Left ventricle myocardium inferior (tissue), 1 donor: ENCODE measurements at regions not wholly inside any gene's neighbourhood (a gene's known extent, or its start where the extent isn't known, plus 50 kb on each side); places are given as distances from the start of the nearest gene placed in this dataset.

Experiments
- DNase-seq: peaks from one replicate; pipeline ENCODE4 v3.0.0-alpha.2; 2020
- H3K27ac ChIP-seq: fragments of 200-600 bp; replicated peaks from 2 replicates; pipeline ENCODE4 v1.8.0; 2021
- H3K27me3 ChIP-seq: fragments of 200-600 bp; 2 replicates; pipeline ENCODE4 v1.8.0; 2021; ENCODE audit warnings: low read depth
- H3K36me3 ChIP-seq: fragments of 200-600 bp; 2 replicates; pipeline ENCODE4 v1.8.0; 2021
- H3K4me1 ChIP-seq: fragments of 200-600 bp; 2 replicates; pipeline ENCODE4 v1.8.0; 2021
- H3K4me3 ChIP-seq: fragments of 200-600 bp; 2 replicates; pipeline ENCODE4 v1.8.0; 2021; ENCODE audit warnings: mild to moderate bottlenecking, moderate library complexity
- H3K9me3 ChIP-seq: fragments of 200-600 bp; replicated peaks from 2 replicates; pipeline ENCODE4 v1.8.0; 2021
- intact Hi-C: fragments of 100-400 bp; cut with micrococcal nuclease; formaldehyde crosslinking; loops from one replicate; pipeline ENCODE4 v1.11.0; 2022
- TF ChIP-seq, protein P1 (sequence below): fragments of 200-600 bp; IDR thresholded peaks from 2 replicates; pipeline ENCODE4 v1.8.0; 2021; ENCODE audit warnings: antibody characterized with exemption, mild to moderate bottlenecking, borderline replicate concordance
- donor health status: DM: no; HTN: yes; CAD: no; lungs with severe emphysema.

DNA sequence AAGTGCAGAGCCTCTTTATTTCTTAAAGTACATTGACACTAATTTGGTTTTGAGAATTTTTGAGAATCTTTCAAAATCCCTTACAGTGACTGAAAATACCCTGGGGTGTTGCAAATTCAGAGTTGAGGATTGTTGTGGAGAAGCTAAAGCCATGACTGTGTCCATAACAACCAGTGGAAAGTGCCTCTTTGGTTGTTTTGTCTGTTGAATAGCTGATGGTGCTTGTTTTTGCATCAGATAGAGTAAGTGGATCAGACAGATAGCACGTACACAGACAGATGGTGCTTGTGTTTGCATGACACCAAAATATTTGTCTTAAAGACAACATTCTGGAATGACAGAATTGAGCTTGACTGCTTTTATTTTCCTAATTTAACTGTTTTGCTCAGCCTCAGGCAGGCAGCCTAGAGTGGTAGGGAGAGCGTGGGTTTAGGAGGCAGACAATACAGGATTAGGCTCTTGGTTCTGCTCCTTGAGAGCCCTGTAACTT, 265.0 kb downstream of the IL20RB start:
- Histone ChIP-seq H3K27me3 (no peaks in the 10 kb centered on the region), H3K4me3 (no peak overlapping the region), H3K27ac (no peak overlapping the region), H3K36me3 (no peaks in the 10 kb centered on the region), H3K4me1 (no peaks in the 10 kb centered on the region), H3K9me3 (peaks cover 6% of the 10 kb centered on the region)
- DNase-seq: no peak
- intact Hi-C loops: no loop called here
- TF ChIP-seq, protein P1, sequence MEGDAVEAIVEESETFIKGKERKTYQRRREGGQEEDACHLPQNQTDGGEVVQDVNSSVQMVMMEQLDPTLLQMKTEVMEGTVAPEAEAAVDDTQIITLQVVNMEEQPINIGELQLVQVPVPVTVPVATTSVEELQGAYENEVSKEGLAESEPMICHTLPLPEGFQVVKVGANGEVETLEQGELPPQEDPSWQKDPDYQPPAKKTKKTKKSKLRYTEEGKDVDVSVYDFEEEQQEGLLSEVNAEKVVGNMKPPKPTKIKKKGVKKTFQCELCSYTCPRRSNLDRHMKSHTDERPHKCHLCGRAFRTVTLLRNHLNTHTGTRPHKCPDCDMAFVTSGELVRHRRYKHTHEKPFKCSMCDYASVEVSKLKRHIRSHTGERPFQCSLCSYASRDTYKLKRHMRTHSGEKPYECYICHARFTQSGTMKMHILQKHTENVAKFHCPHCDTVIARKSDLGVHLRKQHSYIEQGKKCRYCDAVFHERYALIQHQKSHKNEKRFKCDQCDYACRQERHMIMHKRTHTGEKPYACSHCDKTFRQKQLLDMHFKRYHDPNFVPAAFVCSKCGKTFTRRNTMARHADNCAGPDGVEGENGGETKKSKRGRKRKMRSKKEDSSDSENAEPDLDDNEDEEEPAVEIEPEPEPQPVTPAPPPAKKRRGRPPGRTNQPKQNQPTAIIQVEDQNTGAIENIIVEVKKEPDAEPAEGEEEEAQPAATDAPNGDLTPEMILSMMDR: no peak

GRCh38 chr3:137224464-137224863, 266.7 kb downstream of the IL20RB start:
- intact Hi-C loops: no loop called here

DNA sequence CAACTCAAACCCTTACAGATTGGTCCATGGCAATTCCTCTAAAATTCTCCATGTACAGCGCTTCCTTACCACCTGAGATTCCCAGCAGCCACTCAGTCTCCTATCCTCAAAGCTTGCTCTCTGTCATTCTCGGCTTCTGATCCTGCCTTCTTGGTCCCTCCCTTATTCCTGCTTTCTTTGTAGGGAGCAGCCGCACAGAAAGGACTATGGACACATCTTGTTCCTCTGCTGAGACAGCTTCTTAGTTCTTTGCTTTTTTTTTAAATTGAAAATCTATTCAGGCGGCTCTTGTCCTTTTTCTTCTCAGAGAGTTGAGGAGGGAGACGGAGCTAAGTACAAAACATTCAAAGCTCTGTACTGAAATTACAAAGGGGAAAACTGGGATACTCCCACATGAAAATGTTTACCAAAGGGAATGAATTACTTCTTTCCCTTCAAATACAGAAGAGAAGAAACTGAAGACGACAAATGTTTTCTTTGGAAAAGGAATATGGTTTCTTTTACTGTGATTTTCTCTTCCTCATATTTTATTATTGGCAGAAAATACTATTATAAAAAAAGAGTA, 285.1 kb downstream of the IL20RB start:
- TF ChIP-seq, protein P1: no peak
- DNase-seq: no peak
- Histone ChIP-seq H3K4me3 (no peak overlapping the region), H3K27ac (no peak overlapping the region), H3K27me3 (peaks cover 6% of the 10 kb centered on the region), H3K4me1 (no peaks in the 10 kb centered on the region), H3K36me3 (no peaks in the 10 kb centered on the region), H3K9me3 (no peaks in the 10 kb centered on the region)
- intact Hi-C loops: no loop called here

More at GRCh38 chr3:137224464-137224863, 266.7 kb downstream of the IL20RB start:
- H3K27ac ChIP-seq: no peak overlapping the region
- H3K4me3 ChIP-seq: no peak overlapping the region
- H3K36me3 ChIP-seq: no peaks in the 10 kb centered on the region
- peaks cover 6% of the 10 kb centered on the region for H3K9me3 ChIP-seq
- TF ChIP-seq, protein P1: no peak
- no peaks in the 10 kb centered on the region for H3K4me1 ChIP-seq
- no peak for DNase-seq
- peaks cover 7% of the 10 kb centered on the region for H3K27me3 ChIP-seq

DNA sequence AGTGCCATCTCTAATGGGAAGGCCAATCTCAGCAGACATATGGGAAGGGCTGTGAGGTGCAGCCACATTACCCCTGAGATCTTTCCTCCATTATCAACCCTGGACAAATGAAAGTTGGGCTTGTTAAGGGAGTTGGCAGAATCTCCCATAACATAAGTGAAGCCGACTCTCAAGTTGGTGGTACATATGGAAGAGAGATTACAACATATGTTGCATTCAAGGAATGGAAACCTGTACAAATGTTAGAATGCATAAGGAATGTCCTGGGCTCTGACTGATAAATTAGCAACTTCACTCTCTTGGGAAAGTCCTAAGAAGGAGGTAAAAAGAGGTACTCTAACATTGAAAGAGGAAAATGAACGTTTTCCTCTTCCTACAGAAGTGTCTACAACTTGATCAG, 288.7 kb downstream of the IL20RB start:
- Histone ChIP-seq H3K9me3 (peaks cover 16% of the 10 kb centered on the region), H3K27ac (no peak overlapping the region), H3K36me3 (no peaks in the 10 kb centered on the region), H3K4me3 (no peak overlapping the region), H3K4me1 (no peaks in the 10 kb centered on the region), H3K27me3 (peaks cover 6% of the 10 kb centered on the region)
- TF ChIP-seq, protein P1: no peak
- intact Hi-C loops: no loop called here
- DNase-seq: no peak

GRCh38 chr3:137249311-137249940, 291.6 kb downstream of the IL20RB start:
- Histone ChIP-seq H3K27ac (no peak overlapping the region), H3K4me1 (no peaks in the 10 kb centered on the region), H3K4me3 (no peak overlapping the region), H3K9me3 (peaks cover 39% of the 10 kb centered on the region), H3K36me3 (no peaks in the 10 kb centered on the region), H3K27me3 (no peaks in the 10 kb centered on the region)
- DNase-seq: no peak
- intact Hi-C loops: no loop called here
- TF ChIP-seq, protein P1: no peak
